CD14-positive monocyte (primary cell): ENCODE measurements at regions not wholly inside any gene's neighbourhood (a gene's known extent, or its start where the extent isn't known, plus 50 kb on each side); places are given as distances from the start of the nearest gene placed in this dataset.
"Not testable (repeated sequence)": the region's sequence is repeated elsewhere in the genome, so short reads cannot be mapped to it uniquely, and the experiment has no call there.

Source experiments
- DNase-seq, 3 donors: peaks; one replicate each; pipeline ENCODE4 v3.0.0-alpha.2; 2011 to 2022
- H2AFZ ChIP-seq: 2 replicates; pipeline ENCODE4 v1.6.0; 2012; ENCODE audit warnings: mild to moderate bottlenecking, low read depth, low read length, inconsistent platforms; ENCODE audit not compliant: insufficient read depth, poor library complexity, severe bottlenecking
- H3K27ac ChIP-seq, 2 donors: 1 replicate in 1 of 2; 2 replicates in 1 of 2; pipeline ENCODE4 v1.5.1; 2012 to 2013; ENCODE audit warnings: low read length in 2 of 2, control low read depth in 1 of 2, inconsistent platforms in 1 of 2, low read depth in 1 of 2, mild to moderate bottlenecking in 1 of 2
- H3K27me3 ChIP-seq, 2 donors: one replicate each; pipeline versions ENCODE4 v1.6.0 to v1.6.1; 2011 to 2013; ENCODE audit warnings: low read length in 2 of 2; ENCODE audit not compliant: control insufficient read depth in 2 of 2, insufficient read depth in 2 of 2
- H3K36me3 ChIP-seq, 2 donors: replicated peaks in 1 of 2; 1 replicate in 1 of 2; 2 replicates in 1 of 2; pipeline versions ENCODE4 v1.5.1 to v1.6.1; 2012 to 2013; ENCODE audit warnings: low read length in 2 of 2, control low read depth in 1 of 2, inconsistent platforms in 1 of 2, mild to moderate bottlenecking in 1 of 2; ENCODE audit not compliant: insufficient read depth in 2 of 2, control insufficient read depth in 1 of 2
- H3K4me1 ChIP-seq, 2 donors: 1 replicate in 1 of 2; 2 replicates in 1 of 2; pipeline versions ENCODE4 v1.5.1 to v1.6.1; 2012 to 2013; ENCODE audit warnings: low read length in 2 of 2, control low read depth in 1 of 2, inconsistent platforms in 1 of 2, mild to moderate bottlenecking in 1 of 2, moderate library complexity in 1 of 2; ENCODE audit not compliant: insufficient read depth in 2 of 2, control insufficient read depth in 1 of 2
- H3K4me2 ChIP-seq: replicated peaks from 2 replicates; pipeline ENCODE3; 2012; ENCODE audit warnings: low read length, moderate library complexity, mild to moderate bottlenecking; ENCODE audit not compliant: poor library complexity, severe bottlenecking; ENCODE audit errors: extremely low read depth
- H3K4me3 ChIP-seq, 3 experiments: fragments of 200-600 bp in 1 of 3; sonication (generic) in 1 of 3; replicated peaks in 1 of 3; 1 replicate in 2 of 3; 2 replicates in 1 of 3; pipeline ENCODE4 v1.5.1; 2011 to 2013; ENCODE audit warnings: low read length in 3 of 3, mild to moderate bottlenecking in 3 of 3, control low read depth in 2 of 3, low read depth in 2 of 3, inconsistent platforms in 1 of 3, moderate library complexity in 1 of 3
- H3K79me2 ChIP-seq: 2 replicates; pipeline ENCODE4 v1.6.0; 2012; ENCODE audit warnings: mild to moderate bottlenecking, control low read depth, inconsistent platforms, low read length, moderate library complexity; ENCODE audit not compliant: insufficient read depth
- H3K9ac ChIP-seq: 2 replicates; pipeline ENCODE4 v1.6.0; 2017; ENCODE audit warnings: low read length, mild to moderate bottlenecking; ENCODE audit not compliant: insufficient read depth, poor library complexity, severe bottlenecking
- H3K9me3 ChIP-seq, 2 donors: replicated peaks in 1 of 2; 1 replicate in 1 of 2; 2 replicates in 1 of 2; pipeline versions ENCODE4 v1.5.1 to v1.6.1; 2012 to 2013; ENCODE audit warnings: low read length in 2 of 2, control low read depth in 1 of 2; ENCODE audit not compliant: control insufficient read depth in 1 of 2, insufficient read depth in 1 of 2
- H4K20me1 ChIP-seq: 2 replicates; pipeline ENCODE4 v1.6.0; 2012; ENCODE audit warnings: mild to moderate bottlenecking, low read length, control low read depth, moderate library complexity; ENCODE audit not compliant: insufficient read depth
- H3K27ac Mint-ChIP-seq, 7 donors: one replicate each; pipeline ENCODE4 v1.8.0; 2020; ENCODE audit warnings: mild to moderate bottlenecking in 7 of 7, mixed read lengths in 7 of 7, moderate library complexity in 6 of 7, inconsistent platforms in 2 of 7
- H3K27me3 Mint-ChIP-seq, 3 donors: one replicate each; pipeline ENCODE4 v1.8.0; 2021 to 2022; ENCODE audit warnings: low read depth in 3 of 3, mild to moderate bottlenecking in 3 of 3, mixed read lengths in 3 of 3, moderate library complexity in 3 of 3, inconsistent platforms in 1 of 3
- H3K36me3 Mint-ChIP-seq, 2 donors: one replicate each; pipeline ENCODE4 v1.8.0; 2020; ENCODE audit warnings: mixed read lengths in 2 of 2, inconsistent platforms in 1 of 2, mild to moderate bottlenecking in 1 of 2
- H3K4me1 Mint-ChIP-seq: one replicate; pipeline ENCODE4 v1.8.0; 2020; ENCODE audit warnings: mild to moderate bottlenecking, mixed read lengths
- H3K4me3 Mint-ChIP-seq, 2 donors: one replicate each; pipeline ENCODE4 v1.8.0; 2020; ENCODE audit warnings: mild to moderate bottlenecking in 2 of 2, mixed read lengths in 2 of 2, moderate library complexity in 1 of 2
- H3K9me3 Mint-ChIP-seq, 7 donors: one replicate each; pipeline ENCODE4 v1.8.0; 2020 to 2022; ENCODE audit warnings: mixed read lengths in 7 of 7, mild to moderate bottlenecking in 6 of 7, moderate library complexity in 6 of 7, inconsistent platforms in 2 of 7
- WGBS: methylation state at CpG from one replicate; pipeline ENCODE4 v1.1.5; 2013; ENCODE audit warnings: missing lambda C conversion rate; ENCODE audit not compliant: insufficient coverage; 5-methylcytosine and 5-hydroxymethylcytosine counted together
- intact Hi-C, 2 donors: fragments of 100-400 bp; cut with micrococcal nuclease; formaldehyde crosslinking; loops; one replicate each; pipeline versions ENCODE4 v1.15.0 to v1.15.1; 2023
- TF ChIP-seq, protein P1 (sequence below): fragments of 200-600 bp; IDR thresholded peaks from one replicate; pipeline ENCODE4 v1.8.0; 2022; ENCODE audit warnings: antibody characterized with exemption, mild to moderate bottlenecking

DNA sequence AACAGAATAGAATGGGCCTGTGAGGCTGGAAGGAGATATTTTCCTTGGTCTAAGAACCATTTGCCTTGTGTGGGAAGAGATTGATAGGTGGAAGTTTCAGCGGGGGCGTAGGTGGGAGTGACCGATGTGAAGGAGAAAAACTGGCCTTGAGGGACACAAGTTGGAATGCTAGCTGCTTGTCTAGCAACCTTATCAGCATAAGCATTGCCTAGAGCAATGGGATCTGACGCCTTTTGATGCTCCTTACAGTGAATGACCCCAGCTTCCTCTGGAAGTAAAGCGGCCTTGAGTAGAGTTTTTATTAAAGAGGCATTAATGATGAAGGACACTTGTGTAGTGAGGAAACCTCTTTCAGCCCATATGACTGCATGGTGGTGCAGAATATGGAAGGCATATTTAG, 843.8 kb upstream of the ANO3 start:
- H3K4me3 Mint-ChIP-seq, result not testable (repeated sequence)

DNA sequence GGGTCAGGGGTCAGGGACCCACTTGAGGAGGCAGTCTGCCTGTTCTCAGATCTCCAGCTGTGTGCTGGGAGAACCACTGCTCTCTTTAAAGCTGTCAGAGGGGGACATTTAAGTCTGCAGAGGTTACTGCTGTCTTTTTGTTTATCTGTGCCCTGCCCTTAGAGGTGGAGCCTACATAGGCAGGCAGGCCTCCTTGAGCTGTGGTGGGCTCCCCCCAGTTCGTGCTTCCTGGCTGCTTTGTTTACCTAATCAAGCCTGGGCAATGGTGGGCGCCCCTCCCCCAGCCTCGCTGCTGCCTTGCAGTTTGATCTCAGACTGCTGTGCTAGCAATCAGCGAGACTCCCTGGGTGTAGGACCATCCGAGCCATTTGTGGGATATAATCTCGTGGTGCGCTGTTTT, 830.5 kb upstream of the ANO3 start:
- H3K36me3 ChIP-seq, DNase-seq, H3K4me2 ChIP-seq, H3K27ac Mint-ChIP-seq, intact Hi-C loops, H3K9ac ChIP-seq, H3K4me1 Mint-ChIP-seq, H3K27ac ChIP-seq, H3K4me3 Mint-ChIP-seq, H3K79me2 ChIP-seq, H3K9me3 ChIP-seq, H4K20me1 ChIP-seq, H3K27me3 Mint-ChIP-seq, H3K27me3 ChIP-seq, H3K4me3 ChIP-seq, H2AFZ ChIP-seq, H3K4me1 ChIP-seq, H3K36me3 Mint-ChIP-seq: not testable (repeated sequence)
- peaks cover 0 to 13% (median 6%) of the 10 kb centered on the region in 7 donors for H3K9me3 Mint-ChIP-seq
- 71% methylated on average over 7 of the region's 7 CpGs for WGBS

More for the DNA sequence above, 843.8 kb upstream of the ANO3 start:
- 100% methylated on average over 1 of the region's 5 CpGs for WGBS
- not testable (repeated sequence) for H3K79me2 ChIP-seq, H3K36me3 ChIP-seq, H3K9me3 Mint-ChIP-seq, H3K27ac Mint-ChIP-seq, H3K9me3 ChIP-seq, H2AFZ ChIP-seq, H4K20me1 ChIP-seq, DNase-seq, H3K4me1 Mint-ChIP-seq, H3K36me3 Mint-ChIP-seq, H3K27me3 ChIP-seq, H3K27ac ChIP-seq, H3K27me3 Mint-ChIP-seq, H3K4me3 ChIP-seq, H3K9ac ChIP-seq, H3K4me1 ChIP-seq, H3K4me2 ChIP-seq
- intact Hi-C loops, result loop anchor here in 1 of 2 donors (10.0 kb wide), 1 partner anchor 47 kb away; no protein-coding TSS in a partner anchor

DNA sequence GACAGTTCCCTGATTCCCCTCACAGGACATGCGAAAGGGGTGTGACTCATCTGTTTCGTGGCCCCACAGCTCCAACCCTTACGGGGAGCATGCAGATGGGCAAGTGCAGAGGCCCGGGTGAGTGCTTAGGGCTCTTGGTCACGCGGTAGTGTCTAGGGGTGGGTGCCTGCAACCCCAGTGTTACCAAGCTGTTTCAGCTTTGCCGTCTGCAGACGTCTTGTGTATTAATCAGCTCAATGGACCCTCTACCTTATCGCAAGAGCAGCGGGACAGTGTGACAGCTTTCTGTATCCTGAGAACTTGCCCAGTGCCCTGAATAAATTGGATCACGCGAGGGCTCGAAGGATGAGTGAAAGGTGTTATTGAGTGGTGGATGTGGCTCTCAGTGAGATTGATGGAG, 816.4 kb upstream of the ANO3 start:
- Histone ChIP-seq H4K20me1 (no peaks in the 10 kb centered on the region), H3K4me1 (no peaks in the 10 kb centered on the region), H3K9me3 (no peaks in the 10 kb centered on the region), H3K27ac (no peak overlapping the region), H3K36me3 (no peaks in the 10 kb centered on the region), H3K9ac (no peak overlapping the region), H3K79me2 (no peaks in the 10 kb centered on the region), H3K27me3 (no peaks in the 10 kb centered on the region), H2AFZ (no peak overlapping the region), H3K4me2 (no peak overlapping the region), H3K4me3 (no peak overlapping the region)
- H3K4me3 Mint-ChIP-seq, result no peak overlapping the region
- peaks cover 0 to under 1% (median 0%) of the 10 kb centered on the region in 3 donors for H3K27me3 Mint-ChIP-seq
- WGBS, result 96% methylated on average over 13 of the region's 13 CpGs
- peaks cover 0 to 5% (median 0%) of the 10 kb centered on the region in 7 donors for H3K9me3 Mint-ChIP-seq
- DNase-seq, result no peak
- no peaks in the 10 kb centered on the region for H3K36me3 Mint-ChIP-seq
- H3K27ac Mint-ChIP-seq, result no peak overlapping the region
- H3K4me1 Mint-ChIP-seq, result no peaks in the 10 kb centered on the region
- TF ChIP-seq, protein P1, sequence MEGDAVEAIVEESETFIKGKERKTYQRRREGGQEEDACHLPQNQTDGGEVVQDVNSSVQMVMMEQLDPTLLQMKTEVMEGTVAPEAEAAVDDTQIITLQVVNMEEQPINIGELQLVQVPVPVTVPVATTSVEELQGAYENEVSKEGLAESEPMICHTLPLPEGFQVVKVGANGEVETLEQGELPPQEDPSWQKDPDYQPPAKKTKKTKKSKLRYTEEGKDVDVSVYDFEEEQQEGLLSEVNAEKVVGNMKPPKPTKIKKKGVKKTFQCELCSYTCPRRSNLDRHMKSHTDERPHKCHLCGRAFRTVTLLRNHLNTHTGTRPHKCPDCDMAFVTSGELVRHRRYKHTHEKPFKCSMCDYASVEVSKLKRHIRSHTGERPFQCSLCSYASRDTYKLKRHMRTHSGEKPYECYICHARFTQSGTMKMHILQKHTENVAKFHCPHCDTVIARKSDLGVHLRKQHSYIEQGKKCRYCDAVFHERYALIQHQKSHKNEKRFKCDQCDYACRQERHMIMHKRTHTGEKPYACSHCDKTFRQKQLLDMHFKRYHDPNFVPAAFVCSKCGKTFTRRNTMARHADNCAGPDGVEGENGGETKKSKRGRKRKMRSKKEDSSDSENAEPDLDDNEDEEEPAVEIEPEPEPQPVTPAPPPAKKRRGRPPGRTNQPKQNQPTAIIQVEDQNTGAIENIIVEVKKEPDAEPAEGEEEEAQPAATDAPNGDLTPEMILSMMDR, result no peak
- intact Hi-C loops, result no loop called here
